AG09309 (cell line): ENCODE measurements at regions not wholly inside any gene's neighbourhood (a gene's known extent, or its start where the extent isn't known, plus 50 kb on each side); places are given as distances from the start of the nearest gene placed in this dataset.

Source experiments
- DNase-seq: peaks from one replicate; pipeline ENCODE4 v3.0.0-alpha.2; 2010; ENCODE audit warnings: low read depth
- H3K4me3 ChIP-seq: 2 replicates; pipeline ENCODE4 v1.5.1; 2011; ENCODE audit warnings: mild to moderate bottlenecking, low read depth, low read length, moderate library complexity; ENCODE audit not compliant: control insufficient read depth
- TF ChIP-seq, protein P1 (sequence below): IDR thresholded peaks from 2 replicates; pipeline ENCODE4 v1.5.1; 2011; ENCODE audit warnings: mild to moderate bottlenecking, low read depth, low read length, inconsistent platforms; ENCODE audit not compliant: insufficient read depth, control insufficient read depth; ENCODE audit errors: missing control alignments

DNA sequence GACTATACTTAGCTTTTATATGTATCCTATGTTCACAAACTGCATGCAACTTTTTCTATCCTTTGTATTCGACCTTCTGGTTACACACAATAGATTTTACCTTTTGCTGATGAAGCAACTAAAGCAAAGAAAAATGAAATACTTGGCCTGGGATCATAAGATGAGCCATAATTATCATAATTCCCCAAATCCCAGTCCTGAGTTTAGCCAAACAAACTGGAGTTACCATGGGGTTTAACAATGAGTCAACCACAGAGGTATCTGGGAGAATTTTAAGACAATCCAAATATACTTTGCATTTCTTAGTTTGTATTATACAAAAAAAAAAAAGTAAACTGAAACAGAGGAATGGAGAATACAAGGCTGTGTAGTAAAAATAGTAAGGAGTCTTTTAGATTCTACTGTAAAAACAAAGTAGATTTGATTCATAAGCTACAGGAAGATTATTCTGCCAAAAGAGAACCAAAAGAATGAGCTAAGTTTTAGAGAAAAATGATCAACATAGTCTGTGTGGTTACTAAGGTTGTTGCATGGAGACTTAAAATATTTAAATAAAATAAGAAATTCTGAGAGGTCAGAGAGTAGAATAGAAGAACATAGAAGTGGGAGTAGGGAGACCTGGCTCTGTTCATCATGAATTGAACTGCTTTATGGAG, 60.4 kb upstream of the GORAB start:
- TF ChIP-seq, protein P1, sequence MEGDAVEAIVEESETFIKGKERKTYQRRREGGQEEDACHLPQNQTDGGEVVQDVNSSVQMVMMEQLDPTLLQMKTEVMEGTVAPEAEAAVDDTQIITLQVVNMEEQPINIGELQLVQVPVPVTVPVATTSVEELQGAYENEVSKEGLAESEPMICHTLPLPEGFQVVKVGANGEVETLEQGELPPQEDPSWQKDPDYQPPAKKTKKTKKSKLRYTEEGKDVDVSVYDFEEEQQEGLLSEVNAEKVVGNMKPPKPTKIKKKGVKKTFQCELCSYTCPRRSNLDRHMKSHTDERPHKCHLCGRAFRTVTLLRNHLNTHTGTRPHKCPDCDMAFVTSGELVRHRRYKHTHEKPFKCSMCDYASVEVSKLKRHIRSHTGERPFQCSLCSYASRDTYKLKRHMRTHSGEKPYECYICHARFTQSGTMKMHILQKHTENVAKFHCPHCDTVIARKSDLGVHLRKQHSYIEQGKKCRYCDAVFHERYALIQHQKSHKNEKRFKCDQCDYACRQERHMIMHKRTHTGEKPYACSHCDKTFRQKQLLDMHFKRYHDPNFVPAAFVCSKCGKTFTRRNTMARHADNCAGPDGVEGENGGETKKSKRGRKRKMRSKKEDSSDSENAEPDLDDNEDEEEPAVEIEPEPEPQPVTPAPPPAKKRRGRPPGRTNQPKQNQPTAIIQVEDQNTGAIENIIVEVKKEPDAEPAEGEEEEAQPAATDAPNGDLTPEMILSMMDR: no peak
- no peak overlapping the region for H3K4me3 ChIP-seq
- peak; percentile 39 for DNase-seq

DNA sequence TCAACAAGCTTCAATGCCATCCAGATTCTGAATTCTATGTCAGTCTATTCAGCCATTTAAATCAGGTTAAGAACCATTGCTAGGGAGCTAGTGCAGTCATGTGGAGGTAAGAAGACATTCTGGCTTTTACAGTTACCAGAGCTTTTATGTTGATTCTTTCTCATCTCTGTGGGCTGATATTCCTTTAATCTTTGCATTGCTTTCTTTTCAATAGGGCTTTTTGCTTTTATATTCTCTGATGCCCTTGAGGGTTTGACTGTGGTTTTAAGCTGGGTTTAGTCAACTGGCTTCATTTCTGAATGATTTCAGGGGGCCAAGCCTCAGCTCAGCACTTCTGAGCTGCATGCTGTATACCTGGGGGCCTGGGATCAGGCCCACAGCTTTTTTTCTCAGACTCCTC, 51.0 kb upstream of the GORAB start:
- H3K4me3 ChIP-seq: no peak overlapping the region
- no peak for DNase-seq
- TF ChIP-seq, protein P1: no peak
